PC-3 (cell line): ENCODE measurements at regions not wholly inside any gene's neighbourhood (a gene's known extent, or its start where the extent isn't known, plus 50 kb on each side); places are given as distances from the start of the nearest gene placed in this dataset.

Experiments used
- CTCF ChIP-seq: fragments of 300-600 bp; sonication (generic); conservative IDR thresholded peaks from 2 replicates; pipeline ENCODE4 v1.5.1; 2017; ENCODE audit warnings: antibody characterized with exemption, low read depth, mild to moderate bottlenecking, low read length
- EZH2 ChIP-seq: fragments of 300-600 bp; sonication (generic); IDR thresholded peaks from one replicate; pipeline ENCODE4 v1.6.1; 2017; ENCODE audit warnings: antibody characterized with exemption, mild to moderate bottlenecking, low read length; ENCODE audit not compliant: unreplicated experiment

GRCh38 chr10:112091703-112092102 is 91.9 kb downstream of the GPAM start:
- TF ChIP-seq CTCF (no peak), EZH2 (no peak)
